ENCODE measurements at regions not wholly inside any gene's neighbourhood (a gene's known extent, or its start where the extent isn't known, plus 50 kb on each side); places are given as distances from the start of the nearest gene placed in this dataset.

- no peak for TF ChIP-seq POLR2A (IDR thresholded peaks at IDR 0.05)
- no peak for TF ChIP-seq CTCF (IDR thresholded peaks at IDR 0.05)
- H3K27ac ChIP-seq: no peak overlapping the region
- no peaks in the 10 kb centered on the region for H3K4me1 ChIP-seq
- 63 to 67% methylated on average over 3 of the region's 3 CpGs for WGBS, 2 donors
- H3K4me3 ChIP-seq: no peak overlapping the region
- no peaks in the 10 kb centered on the region for H3K9me3 ChIP-seq
- H3K27me3 ChIP-seq: no peaks in the 10 kb centered on the region
- H3K36me3 ChIP-seq (ENCODE audit: low read depth, missing control alignments): no peaks in the 10 kb centered on the region
- DNase-seq: no peak
- intact Hi-C loops (cut with DNase I; ENCODE audit: low total_unique reads): no loop called here
These were observed 568.6 kb downstream of the HAO1 start for GRCh38 chr20:7371518-7372163.

- intact Hi-C loops (cut with DNase I; ENCODE audit: low total_unique reads): no loop called here
- Histone ChIP-seq H3K4me1 (no peaks in the 10 kb centered on the region), H3K27ac (no peak overlapping the region), H3K36me3 (ENCODE audit: low read depth, missing control alignments) (no peaks in the 10 kb centered on the region), H3K9me3 (no peaks in the 10 kb centered on the region), H3K4me3 (no peak overlapping the region), H3K27me3 (no peaks in the 10 kb centered on the region)
- TF ChIP-seq POLR2A (IDR thresholded peaks at IDR 0.05) (no peak), CTCF (IDR thresholded peaks at IDR 0.05) (peak in 1 of 3 experiments; percentile 70)
- no peak for DNase-seq
- 44 to 45% methylated on average over 4 of the region's 4 CpGs for WGBS, 2 donors
These were observed 564.4 kb downstream of the HAO1 start for GRCh38 chr20:7375905-7376304.

- intact Hi-C loops (cut with DNase I; ENCODE audit: low total_unique reads): no loop called here
- WGBS, 2 donors: 83 to 92% methylated on average over 5 of the region's 5 CpGs
These were observed 561.2 kb downstream of the HAO1 start for GRCh38 chr20:7378864-7379605.

GRCh38 chr20:7379621-7380220, 560.5 kb downstream of the HAO1 start:
- H3K9me3 ChIP-seq: no peaks in the 10 kb centered on the region
- TF ChIP-seq POLR2A (IDR thresholded peaks at IDR 0.05) (no peak), CTCF (IDR thresholded peaks at IDR 0.05) (no peak)
- 72 to 80% methylated on average over 8 of the region's 8 CpGs for WGBS, 2 donors
- H3K27me3 ChIP-seq: no peaks in the 10 kb centered on the region
- no peaks in the 10 kb centered on the region for H3K4me1 ChIP-seq
- H3K36me3 ChIP-seq (ENCODE audit: low read depth, missing control alignments): no peaks in the 10 kb centered on the region
- H3K27ac ChIP-seq: no peak overlapping the region
- H3K4me3 ChIP-seq: no peak overlapping the region
- intact Hi-C loops (cut with DNase I; ENCODE audit: low total_unique reads): no loop called here
- no peak for DNase-seq

More at GRCh38 chr20:7378864-7379605, 561.2 kb downstream of the HAO1 start:
- Histone ChIP-seq H3K9me3 (no peaks in the 10 kb centered on the region), H3K4me1 (no peaks in the 10 kb centered on the region), H3K4me3 (no peak overlapping the region), H3K27me3 (no peaks in the 10 kb centered on the region), H3K36me3 (ENCODE audit: low read depth, missing control alignments) (no peaks in the 10 kb centered on the region), H3K27ac (no peak overlapping the region)
- TF ChIP-seq CTCF (IDR thresholded peaks at IDR 0.05) (no peak), POLR2A (IDR thresholded peaks at IDR 0.05) (no peak)
- no peak for DNase-seq
